GM21576 (cell line): ENCODE measurements at regions not wholly inside any gene's neighbourhood (a gene's known extent, or its start where the extent isn't known, plus 50 kb on each side); places are given as distances from the start of the nearest gene placed in this dataset.
"Not testable (repeated sequence)": the region's sequence is repeated elsewhere in the genome, so short reads cannot be mapped to it uniquely, and the experiment has no call there.

ENCODE experiments used
- ATAC-seq: cut with Tn5 transposase; IDR thresholded peaks from one replicate; pipeline ENCODE4 v1.9.1; 2021; ENCODE audit warnings: mild to moderate bottlenecking, moderate library complexity; ENCODE audit not compliant: unreplicated experiment

DNA sequence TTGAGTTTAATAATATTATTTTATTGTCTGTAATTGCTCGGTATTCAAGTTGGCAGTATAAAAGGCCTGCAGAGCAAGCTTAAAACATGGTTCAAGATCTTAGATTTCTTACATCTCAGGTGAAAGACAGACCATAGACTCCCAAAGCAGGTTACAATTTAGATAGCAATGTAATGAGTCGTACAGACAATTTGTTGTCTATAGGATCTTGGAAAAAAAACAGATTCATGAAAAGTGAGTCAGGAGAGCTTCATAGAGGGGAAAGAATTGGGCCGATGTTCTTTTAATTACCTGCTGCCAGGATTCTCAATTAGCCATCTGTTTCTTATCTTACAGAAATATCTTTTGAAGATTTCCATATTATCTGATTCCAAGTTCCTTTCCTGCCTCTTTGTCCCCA is 111.5 kb upstream of the IKBKE start:
- not testable (repeated sequence) for ATAC-seq

DNA sequence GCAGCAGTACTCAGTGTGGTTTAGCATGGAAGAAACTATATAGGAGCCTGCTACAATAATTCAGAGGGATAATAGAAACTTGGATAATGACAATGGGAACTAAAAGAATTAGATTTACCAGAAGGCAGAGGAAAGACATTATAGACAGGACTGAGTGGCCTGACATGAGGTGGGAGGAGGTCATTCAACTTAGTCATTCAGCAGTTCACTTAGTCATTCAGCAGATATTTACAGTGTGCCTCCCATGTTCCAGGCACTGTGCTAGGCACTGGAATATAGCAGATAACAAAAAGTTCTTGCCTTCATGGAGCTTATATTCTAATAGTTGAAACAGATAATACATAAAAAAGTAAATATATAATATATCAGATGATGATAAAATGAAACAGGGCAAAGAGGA is 110.9 kb upstream of the IKBKE start:
- ATAC-seq, result not testable (repeated sequence)

DNA sequence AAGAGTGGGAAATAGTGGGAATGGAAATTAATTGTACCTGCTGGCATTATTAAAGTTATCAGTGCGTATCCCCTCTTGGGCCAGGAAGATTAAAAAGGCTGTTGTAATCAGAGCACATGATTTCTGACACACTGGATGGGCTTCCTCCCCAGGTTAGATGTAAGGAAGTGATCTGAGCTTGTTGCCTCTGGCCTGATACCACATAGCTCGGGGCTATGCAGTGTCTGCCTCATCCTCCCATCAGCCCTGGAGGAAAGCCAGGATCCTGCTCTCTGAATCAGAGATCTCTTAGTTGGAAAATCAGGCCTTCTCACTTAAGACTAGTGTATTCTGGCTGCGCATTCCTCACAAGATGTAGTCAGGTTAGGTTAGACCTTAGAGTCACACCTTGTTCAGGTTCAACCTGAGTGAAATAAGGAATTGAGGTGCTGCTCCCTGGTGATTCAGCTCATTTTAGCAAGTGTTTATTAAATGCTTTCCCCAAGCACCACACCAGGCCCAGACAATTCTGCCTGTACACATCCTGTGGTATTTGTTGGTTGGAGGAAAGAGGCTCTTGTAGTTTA is 108.2 kb upstream of the IKBKE start:
- not testable (repeated sequence) for ATAC-seq

DNA sequence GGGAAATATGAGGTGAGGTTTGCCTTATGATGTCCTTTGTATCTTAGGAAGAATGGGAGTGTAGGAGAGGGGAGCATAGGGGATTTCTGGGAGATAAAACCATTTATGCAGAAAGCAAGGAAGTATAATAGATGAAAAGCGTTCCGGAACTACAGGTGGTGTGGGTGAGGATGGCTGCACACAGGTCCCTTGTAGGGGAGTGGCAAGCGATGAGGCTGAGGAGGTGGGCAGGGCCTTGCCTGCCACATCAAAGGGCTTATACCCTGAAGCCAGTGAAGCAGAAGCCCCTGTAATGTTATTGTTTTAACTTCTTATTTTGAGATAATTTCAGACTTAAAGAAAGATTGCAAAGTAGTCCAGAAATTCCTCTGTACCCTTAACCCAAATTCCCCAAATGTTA is 107.3 kb upstream of the IKBKE start:
- not testable (repeated sequence) for ATAC-seq

DNA sequence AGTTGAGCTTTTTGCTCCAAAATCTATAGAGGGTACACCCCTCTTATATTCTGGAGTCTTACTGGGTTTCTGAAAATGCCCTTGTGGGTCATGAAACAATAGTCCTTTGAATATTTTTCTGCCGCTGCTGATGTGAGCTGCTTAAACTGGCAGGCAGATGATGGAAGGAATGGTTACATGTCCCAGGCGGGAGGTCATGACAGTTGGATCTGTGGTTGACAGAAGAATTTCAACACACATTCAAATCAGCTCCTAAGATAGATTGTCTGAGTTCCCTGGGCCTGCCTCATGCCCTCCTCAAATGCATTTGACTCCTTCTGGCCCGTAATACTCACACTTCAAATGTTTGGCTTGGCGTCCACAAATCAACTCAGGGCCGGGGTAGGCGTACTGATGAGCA is 105.0 kb upstream of the IKBKE start:
- ATAC-seq, result not testable (repeated sequence)

DNA sequence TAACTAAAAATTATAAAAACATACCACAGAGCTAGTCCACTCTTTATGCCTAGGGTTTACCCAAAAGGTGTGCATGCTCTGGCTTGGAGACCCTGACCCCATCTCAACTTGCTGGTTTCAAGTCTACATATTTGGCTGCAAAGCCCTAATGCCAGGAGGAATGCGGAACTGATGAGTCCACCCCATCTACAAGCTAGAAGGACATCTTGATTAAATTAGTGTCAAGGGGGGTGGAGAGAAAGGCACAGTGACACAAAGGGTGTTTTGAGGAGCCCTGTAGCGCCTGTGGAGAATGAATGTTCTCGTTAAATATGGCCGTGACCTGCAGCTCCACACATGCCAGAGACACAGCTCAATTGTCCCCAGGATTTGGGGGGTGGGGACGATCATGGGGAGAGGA is 104.1 kb upstream of the IKBKE start:
- ATAC-seq, result not testable (repeated sequence)

DNA sequence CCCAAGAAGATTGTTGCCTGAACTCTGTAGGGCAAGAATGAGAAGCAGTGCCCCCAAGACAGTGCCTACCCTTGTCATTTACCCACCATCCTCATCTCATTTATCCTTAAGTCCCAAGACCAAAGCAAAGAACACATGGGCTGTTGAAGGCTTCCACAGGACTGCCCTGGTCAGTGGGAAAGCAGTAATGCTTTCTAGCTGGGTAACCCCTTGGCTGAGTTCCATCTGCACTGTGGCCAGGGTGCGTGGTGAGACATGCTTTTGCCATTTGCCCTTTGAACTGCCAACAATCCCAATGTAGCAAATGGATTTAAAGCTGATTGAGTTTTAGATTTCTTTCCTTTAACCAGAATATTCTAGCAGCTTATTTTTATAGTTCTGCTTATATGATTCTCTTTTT is 103.5 kb upstream of the IKBKE start:
- ATAC-seq, result not testable (repeated sequence)

DNA sequence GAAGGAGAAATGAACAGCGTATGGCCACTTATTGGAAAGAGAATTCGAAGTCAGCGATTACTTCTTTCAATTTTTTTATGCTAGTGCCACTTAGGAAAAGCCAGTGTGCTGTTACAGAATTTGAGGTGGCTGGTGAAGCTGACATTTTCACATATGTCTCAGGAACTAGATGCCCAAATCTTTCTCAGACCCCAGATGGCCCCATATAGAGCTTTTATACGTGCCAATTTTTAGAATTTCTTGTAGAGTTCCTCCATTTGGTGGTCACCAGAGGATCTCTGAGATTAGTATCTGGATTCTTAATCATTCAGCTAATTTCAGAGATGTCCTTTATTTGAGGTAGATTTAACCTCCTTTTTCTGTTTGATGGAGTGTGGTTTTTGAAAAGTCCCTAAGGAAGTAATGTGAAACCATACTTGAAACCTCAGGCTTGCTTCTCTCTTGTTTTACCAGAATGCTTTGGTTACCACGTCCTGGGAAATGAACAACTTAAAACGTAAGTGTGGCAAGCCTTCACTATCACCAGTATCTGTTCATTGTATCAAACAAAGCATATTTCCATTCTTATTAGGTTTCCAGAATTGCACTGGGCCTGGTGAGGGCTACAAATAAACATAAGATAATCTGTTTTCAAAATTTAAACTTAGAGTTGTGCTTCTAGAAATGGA is 102.2 kb upstream of the IKBKE start:
- ATAC-seq, result not testable (repeated sequence)

DNA sequence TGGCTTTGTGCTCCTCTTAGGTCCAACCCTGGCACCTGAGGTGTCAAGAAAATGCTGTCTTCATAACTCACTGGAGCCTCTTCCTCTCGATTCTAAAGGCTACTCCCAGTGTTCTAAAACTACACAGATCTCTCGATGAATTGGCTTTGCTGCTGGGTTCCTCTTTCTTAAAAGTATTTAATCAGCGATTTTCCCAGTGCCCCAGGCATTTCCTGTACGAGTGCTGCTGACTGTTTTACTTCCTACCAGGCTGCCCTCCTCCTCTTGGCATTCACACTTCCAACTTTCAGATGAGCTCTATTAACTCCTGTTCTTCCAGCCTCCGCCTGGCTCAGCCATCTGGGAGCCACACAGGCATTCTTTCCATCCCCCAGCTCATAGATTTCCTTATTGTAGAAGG is 95.6 kb upstream of the IKBKE start:
- ATAC-seq, result not testable (repeated sequence)

DNA sequence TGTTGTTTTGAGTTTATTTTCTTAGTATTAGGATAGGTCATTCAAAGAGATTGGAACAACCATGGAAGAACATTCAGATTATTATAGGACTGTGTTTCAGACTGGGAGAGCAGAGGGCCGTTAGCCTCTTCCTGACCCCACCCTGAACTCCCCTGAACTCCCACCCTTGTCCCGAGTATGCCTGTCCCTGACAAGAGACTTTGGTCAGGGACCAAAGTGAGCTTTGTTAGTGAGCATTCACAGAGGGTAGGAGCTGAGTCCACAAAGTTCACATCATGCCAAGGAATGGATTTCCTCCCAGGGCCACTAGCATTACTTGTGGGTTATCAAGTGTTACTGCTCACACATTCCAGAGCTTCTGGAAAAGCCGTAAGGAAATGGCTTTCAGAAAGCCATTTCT is 94.7 kb upstream of the IKBKE start:
- ATAC-seq, result not testable (repeated sequence)

DNA sequence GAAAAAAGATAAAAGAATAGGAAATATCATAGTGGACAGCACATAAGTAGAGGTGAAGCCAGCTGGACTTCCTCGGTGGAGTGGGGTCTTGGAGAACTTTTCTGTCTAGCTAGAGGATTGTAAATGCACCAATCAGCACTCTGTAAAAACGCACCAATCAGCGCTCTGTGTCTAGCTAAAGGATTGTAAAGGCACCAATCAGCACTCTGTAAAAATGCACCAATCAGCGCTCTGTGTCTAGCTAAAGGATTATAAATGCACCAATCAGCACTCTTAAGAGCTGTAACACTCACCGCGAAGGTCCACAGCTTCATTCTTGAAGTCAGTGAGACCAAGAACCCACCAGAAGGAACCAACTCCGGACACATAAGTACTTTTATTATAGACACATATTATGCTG is 91.8 kb upstream of the IKBKE start:
- ATAC-seq, result not testable (repeated sequence)

DNA sequence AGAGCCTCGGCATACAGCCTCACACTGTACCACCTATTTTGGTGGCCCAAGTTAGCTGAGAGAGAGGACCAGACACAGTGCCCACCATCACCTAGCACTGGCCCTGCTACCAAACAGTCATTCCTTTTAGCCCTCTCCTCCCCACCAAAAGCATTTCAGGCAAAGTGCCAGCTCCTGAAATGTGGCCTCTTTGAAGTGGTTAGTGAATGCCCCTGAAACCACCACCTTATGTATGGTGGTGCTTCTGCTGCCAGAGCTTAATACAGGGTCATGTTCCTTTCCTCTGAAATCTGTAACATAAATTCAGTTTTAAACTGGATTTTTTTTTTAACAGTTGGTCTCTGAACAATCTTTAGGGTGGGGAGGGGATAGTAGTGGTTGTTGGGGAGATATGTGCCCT is 91.0 kb upstream of the IKBKE start:
- not testable (repeated sequence) for ATAC-seq

DNA sequence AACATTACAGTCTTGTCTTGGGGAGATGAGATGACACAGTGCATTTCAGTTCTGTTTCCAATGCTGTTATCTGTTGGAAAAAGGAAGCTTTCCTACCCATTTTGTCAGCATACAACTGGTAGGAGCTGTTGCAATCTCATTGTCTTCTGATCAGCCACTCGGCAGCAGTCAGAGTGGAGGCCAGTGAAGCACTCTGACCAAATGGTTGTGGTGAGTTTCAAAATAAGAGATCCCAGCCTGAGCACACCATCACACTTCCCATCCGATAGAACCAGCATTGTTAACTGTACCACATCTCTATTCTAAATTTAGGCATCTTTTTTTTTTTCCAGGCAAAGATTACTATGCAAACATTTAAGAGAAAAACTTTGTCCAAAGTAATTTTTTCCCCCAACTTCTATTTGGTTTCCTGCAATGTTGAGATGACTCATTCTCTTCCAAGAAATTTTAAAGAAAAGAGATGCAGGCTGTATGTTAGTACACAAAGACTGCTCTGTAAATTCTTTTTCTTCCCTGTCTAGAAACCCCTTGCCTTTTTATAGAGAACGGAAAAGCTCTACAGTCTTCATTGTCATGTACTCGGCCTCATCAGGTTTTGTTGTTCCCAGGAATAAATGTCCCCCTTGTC is 90.0 kb upstream of the IKBKE start:
- not testable (repeated sequence) for ATAC-seq

DNA sequence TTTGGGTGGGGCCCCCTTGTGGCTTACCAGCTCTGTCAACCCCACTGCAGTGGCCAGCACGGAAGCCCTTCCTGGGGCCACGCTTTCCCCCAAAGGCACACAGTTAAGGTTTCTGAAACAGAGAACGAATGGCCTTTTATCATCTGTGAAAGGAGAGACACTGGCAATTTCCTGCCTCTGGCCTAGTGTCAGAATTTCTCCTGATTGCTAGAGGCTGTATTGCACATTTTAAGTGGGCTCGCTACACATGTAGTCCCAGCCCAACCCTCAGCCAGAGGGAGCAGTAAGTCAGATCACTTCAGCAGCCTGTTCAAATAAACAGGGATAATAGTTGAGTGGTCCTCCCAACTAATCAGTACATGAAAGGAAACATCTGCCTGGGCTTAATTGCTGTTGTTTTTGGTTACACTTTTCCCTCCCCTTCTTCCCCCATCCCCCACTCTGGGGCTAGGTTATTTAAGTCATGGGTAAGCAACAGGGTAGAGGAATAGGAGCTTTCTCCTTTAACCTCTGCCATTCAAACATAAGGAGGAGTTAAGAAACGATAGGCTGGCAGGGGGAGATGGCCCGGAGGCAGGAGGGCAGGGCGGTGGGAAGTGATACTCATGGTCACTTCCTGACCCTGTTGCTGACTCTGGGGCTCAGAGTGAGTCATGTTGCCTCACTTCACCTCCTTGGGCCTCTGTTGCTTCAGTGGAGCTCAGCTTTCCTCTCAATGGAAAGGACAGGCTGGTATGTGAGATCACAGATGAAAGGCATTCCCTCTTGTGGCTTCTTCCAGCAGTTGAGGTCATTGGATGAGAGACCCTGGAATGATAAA is 89.3 kb upstream of the IKBKE start:
- ATAC-seq, result not testable (repeated sequence)

DNA sequence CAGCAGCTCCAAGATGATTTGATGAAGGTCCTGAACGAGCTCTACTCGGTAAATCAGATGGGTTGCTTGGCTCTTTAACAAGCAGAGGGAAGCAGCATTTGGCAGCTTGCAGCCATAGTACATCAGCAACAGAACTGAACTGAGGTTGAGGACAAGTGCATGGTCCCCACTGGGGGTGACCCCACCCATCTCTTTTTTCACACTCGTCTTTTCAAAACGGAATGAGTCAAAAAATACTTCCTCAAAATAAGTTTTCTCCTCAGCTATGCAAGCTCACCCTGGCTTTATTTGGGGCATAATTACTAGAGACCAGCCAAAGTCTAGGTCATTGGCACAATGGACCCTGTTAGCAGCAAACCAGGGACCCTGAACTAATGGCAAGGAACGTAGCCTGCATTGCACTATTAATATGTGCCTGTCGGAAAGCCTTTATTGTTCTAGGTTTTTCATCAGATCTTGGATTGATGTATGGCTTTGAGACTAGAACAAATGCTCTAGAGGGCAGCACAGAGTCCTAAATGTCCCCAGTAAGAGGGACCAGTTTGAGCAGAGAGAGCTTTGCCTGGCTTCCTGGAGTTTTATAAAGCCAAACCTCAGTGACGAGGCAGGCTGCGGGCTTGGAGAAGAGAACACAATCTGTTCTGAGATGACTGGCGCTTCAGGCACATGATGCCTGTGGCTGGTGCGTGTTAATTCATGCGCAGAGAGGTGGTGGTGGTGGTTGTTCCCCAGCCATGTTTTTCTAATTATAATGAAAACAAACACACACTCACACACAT is 86.1 kb upstream of the IKBKE start:
- ATAC-seq, result not testable (repeated sequence)

DNA sequence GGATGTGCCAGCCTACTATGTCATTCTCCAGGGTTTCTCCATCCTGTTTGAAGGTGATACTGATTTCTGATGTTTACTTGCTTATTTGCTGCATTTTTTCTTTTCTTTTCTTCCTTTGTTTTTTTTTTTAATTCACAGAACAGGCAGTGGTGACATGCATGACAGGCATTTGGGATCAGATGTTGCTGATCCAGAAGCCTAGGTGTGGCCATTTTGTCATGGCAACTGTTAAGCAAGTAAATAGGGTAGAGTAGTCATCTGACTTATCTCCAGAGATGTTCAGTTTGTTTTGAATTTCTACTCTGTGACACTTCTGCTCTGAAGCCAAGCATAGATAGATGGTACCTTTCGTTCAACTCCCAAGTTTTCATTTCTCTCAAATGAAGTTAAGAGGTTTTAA is 85.4 kb upstream of the IKBKE start:
- not testable (repeated sequence) for ATAC-seq

DNA sequence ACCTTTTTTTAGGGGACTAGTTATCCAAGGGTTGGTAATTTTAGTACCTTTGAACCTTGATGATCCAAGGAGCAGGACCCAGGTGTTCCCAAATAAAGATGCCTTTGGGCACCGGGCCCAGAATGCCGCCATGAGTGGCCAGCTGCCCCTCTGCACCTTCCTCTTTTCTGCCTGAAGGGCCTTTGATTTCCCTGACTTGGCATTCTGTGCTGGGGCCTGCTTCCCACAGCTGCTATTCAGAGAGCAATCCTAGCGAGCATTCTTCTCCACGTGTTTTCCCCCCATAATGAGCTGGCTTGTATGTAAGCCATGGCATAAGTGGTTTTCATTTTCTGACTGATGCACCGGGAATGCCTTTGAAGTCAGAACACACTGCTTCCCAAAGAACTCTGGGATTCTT is 82.6 kb upstream of the IKBKE start:
- not testable (repeated sequence) for ATAC-seq

DNA sequence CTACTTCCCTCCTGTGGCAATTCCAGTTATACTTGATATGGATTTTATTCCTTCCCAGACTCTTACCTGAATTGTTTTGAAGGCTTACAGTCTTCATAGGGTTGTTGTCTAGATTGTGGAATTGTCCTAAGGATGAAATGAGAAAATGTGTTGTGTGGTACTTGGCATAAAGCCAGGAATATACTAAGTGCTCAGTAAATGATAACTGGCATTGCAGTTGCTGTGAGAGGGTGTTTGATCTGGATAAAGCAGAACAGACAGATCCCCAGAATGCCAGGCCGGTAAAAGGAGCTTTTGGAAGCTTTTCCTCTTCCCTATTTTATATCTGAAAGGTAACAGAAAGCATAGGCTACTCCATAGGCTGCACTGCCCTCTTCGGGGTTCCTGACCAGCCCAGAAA is 78.4 kb upstream of the IKBKE start:
- ATAC-seq, result not testable (repeated sequence)

DNA sequence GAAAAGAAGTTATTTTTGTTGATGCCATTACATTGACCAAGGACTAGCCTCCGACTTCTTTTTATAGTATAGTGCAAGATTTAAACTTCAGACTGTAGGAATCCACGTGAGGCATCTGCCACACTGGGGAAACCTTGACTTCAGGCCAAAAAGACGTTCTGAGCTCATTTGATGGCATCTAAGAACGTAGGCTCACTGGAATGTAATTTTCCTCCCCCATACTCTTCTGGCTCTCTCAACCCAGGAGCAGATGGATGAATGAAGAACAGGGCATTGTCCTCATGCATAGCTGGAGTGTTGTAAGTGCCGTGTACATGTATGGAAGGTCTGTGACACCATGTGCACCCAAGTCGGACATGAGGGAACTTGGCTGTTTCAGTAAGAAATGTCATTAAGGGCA is 72.8 kb upstream of the IKBKE start:
- ATAC-seq, result not testable (repeated sequence)

DNA sequence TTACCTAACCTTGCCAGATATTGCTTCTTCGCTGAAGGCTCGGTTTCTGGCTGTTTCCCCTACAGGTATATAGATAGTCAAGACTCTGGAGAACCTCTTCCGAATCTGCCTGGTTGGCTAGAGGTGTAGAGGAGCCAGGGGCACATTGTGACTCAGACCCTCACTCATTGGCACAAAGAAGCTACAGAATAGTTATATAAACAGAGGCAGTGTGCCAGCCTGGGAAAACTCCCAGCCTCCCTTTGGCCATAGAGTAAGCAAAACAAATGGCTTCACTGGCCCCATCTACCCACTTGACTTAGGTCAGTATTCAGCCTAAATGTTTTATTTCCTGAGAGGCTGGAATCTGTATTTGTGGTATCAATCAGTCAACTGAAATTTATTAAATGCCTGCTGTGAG is 72.0 kb upstream of the IKBKE start:
- not testable (repeated sequence) for ATAC-seq
